ENCODE measurements at regions not wholly inside any gene's neighbourhood (a gene's known extent, or its start where the extent isn't known, plus 50 kb on each side); places are given as distances from the start of the nearest gene placed in this dataset.
"Not testable (repeated sequence)": the region's sequence is repeated elsewhere in the genome, so short reads cannot be mapped to it uniquely, and the experiment has no call there.

DNA sequence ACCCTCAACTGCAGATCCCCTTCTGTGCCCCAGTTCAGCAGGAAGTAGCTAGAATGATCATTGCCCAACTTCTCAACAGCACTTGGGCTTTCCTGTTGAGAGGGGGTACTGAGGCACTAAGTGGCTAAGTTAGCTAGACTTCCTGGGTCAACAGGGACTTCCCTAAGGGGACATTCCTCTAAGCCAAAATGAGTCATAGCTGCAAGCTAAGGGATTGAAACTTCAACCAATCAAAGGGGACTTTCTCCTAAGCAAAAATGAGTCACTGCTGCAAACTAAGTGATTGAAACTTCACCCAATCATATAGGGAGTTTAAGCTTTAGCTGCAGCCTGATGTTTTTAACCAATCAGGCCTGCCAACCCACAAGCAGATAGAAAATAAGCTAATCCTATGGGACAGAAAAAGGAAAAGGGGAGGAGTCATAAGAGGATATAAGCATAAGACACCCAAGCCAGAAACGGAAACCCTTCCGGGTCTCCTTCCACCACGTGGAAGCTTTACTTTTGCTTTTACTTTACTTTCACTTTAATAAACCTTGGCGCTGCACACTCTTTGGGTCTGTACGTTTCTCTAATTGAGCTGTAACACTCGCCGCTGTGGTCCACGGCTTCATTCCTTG, 659.0 kb upstream of the HS3ST5 start:
- CTCF ChIA-PET = no interaction called here
- POLR2A ChIA-PET = no interaction called here

DNA sequence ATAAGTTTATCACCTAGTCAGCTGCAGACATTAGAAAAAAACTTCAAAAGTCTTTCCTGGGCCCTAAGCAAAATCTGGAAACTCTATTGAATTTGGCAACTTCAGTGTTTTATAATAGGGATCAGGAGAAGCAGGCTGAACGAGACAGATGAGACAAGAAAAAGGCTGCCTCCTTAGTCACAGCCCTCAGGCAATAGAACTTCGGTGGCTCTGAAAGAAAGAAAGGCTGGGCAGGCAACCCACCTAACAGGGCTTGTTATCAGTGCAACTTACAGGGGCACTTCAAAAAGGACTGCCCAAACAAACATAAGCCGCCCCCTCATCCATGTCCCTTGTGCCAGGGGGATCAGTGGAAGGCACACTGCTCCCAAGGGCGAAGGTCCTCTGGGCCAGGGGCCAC, 657.9 kb upstream of the HS3ST5 start:
- ChIA-PET CTCF (no interaction called here), POLR2A (no interaction called here)

DNA sequence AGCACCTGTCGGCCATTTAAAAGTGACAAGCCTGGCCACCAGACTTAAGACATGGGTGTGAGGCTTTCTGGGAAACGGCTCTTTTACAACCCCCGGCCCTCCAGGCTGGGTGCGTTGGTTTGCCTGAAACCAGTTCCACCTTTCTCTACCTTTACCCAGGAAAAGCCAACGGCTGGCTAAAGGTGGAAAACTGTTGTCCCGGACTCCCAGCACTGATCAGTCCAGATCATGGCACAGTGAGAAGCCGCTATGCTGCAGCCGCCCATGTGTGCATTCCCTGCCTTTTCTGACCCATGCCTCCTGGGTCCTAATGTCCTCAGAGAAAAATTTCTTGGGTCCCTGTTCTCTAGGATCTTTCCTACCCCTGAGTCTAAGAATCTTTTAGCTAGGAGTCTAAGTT, 655.7 kb upstream of the HS3ST5 start:
- ChIA-PET CTCF (no interaction called here), POLR2A (no interaction called here)

DNA sequence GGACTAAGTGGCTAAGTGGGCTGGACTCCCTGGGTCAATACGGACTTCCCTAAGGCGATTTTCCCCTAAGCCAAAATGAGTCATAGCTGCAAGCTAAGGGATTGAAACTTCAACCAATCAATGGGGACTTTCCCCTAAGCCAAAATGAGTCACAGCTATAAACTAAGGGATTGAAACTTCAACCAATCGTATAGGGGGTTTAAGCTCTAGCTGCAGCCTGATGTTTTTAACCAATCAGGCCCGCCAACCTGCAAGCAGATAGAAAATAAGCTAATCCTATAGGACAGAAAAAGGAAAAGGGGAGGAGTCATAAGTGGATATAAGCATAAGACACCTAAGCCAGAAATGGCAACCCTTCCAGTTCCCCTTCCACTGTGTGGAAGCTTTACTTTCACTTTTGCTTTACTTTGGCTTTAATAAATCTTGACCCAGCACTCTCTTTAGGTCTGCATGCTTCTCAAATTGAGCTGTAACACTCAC, 655.0 kb upstream of the HS3ST5 start:
- ChIA-PET CTCF (no interaction called here), POLR2A (no interaction called here)

DNA sequence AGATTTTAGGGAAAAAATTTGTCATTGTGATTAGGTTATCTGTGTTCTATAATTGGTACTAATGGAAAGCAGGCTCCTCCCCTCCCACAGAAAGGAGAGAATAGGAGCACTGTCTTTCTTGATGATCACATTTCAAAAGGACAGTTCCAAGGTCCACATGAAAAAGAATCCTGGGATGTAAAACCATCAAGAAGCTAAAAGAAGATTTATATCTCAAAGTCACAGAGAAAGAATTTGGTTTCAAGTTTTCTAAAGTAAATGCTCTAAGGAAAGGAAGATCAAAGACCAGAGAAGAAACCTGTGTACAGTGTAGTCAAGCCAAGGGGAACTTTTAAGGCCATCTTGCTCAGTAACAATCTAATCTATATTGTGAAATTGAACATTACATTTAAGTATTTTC, 652.7 kb upstream of the HS3ST5 start:
- CTCF ChIA-PET = no interaction called here

DNA sequence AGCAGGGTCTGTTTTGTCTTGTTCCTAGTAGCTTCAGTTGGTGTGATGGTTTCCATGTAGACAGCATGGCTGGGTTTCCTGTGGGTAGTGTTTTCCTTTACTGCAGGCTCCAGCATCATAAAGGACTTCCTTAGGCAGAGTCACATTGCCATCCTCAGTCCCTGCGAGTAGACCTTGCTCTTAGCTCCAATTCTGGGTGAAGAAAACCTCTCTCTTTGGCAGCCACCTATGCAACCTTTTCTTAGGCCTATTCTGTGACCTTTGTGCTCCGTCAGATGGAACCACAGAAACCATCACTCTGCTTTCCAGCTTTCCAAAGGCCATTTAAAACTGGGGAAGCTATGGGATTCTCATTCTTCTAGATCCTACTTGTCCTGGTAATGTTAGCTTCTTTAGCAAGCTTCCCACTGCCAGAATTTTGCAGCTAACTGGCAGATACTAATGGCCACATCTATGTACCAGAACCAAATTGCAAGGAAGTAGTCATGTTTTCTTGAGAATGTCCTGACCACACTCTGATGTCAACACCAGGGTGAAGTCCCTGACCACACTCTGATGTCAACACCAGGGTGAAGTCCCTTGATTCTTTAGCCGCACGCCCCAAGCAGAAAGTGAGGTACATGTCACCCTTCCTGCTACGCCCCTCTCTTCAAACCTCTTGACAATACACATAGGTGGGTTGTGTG, 646.6 kb upstream of the HS3ST5 start:
- CTCF ChIA-PET = no interaction called here

More for the DNA sequence above, 652.7 kb upstream of the HS3ST5 start:
- POLR2A ChIA-PET = no interaction called here

DNA sequence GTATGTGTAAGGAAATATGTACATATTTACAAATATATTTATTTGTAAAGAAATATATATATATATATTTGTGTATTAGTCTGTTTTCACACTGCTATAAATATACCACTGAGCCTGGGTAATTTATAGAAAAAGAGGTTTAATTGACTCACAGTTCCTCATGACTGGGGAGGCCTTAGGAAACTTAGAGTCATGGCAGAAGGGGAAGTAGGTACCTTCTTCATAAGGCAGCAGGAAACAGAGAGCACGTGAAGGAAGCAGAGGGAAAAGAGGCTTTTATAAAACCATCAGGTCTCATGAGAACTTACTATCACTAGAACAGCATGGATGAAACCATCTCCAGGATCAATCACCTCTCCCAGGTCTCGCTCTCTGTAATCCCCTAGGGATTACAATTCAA, 644.5 kb upstream of the HS3ST5 start:
- POLR2A ChIA-PET = no interaction called here
- CTCF ChIA-PET = no interaction called here

More for the DNA sequence above, 646.6 kb upstream of the HS3ST5 start:
- POLR2A ChIA-PET = no interaction called here

DNA sequence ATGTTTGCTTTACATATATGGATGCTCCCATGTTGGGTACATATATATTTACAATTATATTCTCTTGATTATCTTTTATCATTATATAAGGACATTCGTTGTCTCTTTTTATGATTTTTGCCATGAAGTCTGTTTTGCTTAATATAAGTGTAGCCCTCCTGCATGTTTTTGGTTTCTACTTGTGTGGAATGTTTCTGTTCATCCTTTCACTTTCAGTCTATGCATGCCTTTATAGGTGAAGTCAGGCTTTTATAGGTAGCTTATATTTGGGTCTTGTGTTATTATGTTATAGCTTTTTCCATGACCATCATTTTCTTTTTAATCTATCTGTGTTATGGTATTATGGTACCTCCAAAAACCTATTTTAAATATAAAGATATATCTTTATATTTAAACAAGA, 612.5 kb upstream of the HS3ST5 start:
- ChIA-PET POLR2A (no interaction called here), CTCF (no interaction called here)

DNA sequence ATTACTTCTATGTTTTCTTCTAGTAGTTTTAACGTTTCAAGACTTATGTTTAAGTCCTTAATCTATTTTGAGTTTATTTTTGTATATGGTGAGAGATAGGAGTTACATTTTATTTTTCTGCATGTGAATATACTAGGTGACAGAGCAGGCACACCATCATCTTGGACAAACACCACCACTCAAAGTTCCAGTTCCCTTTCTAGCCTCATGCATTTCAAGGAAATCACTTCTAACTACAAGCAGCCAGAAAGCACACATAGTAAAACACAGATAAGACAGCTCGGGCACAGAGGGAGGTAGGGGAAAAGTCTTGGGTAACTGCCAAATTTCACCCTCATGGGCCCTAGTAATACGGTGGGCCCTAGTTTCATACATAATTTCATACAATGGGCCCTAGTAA, 609.4 kb upstream of the HS3ST5 start:
- POLR2A ChIA-PET = no interaction called here
- CTCF ChIA-PET = no interaction called here

DNA sequence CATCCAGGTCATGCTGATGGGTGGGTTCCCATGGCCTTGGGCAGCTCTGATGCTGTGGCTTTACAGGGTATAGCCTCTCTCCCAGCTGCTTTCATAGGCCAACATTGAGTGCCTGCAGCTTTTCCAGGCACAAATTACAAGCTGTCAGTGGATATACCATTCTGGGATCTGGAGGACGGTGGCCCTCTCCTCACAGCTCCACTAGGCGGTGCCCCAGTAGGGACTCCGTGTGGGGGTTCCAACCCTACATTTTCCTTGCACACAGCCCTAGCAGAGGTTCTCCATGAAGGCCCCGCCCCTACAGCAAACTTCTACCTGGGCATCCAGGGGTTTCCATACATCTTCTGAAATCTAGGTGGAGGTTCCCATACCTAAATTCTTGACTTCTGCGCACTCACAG, 602.6 kb upstream of the HS3ST5 start:
- CTCF ChIA-PET = no interaction called here
- POLR2A ChIA-PET = no interaction called here

DNA sequence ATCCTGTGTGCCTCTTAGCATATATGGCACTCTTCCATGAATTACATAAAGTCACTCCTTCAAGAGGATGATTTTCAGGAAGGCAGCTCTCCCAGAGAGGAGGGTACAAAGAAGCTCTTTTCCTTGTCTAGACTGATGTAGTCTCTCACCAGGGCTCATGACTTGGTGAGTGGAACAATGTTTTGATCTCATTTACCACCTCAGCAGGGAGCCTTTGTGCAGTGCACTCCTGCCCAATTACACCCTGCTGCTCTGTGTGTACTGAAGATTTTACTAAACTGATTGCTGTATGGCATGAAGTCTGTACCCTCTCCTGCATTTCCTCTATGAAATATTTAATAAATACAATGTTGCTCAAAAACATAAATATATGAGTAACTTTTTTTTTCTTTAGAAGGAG, 598.3 kb upstream of the HS3ST5 start:
- ChIA-PET CTCF (no interaction called here), POLR2A (no interaction called here)

DNA sequence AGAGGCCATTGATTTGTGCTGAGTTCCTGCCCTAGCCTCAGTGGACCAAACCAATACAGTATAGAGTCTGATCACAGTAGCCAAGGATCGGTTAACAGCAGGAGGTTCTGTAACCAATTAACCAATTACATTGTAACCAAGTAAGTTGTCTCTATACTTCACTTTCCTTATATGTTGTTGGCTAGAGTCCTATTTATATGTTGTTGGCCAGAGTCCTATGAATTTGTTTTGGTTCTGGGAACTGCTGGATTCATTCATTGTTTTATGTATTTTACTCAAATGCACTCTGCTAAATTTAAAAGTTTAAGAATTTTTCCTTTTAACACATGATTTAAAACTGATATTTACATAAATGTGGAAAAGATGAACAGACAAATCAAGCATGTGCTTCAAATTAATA, 597.4 kb upstream of the HS3ST5 start:
- ChIA-PET POLR2A (no interaction called here), CTCF (no interaction called here)

DNA sequence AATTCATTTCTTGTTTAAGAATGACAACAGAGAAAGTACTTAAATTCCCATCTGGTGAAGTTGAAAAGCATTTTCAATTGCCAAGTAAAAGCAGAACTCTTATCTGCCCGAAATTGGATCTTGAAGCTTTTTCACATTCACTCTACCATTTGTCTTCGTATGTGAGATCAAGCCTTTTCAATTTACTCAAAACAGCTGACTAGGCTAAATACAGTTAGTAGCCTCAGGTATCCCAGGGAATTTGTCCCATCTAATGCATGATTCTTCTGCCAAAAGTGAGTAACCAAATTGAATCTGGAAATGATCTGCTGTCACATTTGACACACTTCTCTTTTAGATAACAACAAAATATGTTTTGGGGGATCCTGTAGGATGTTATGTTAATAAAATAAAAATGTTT, 596.8 kb upstream of the HS3ST5 start:
- POLR2A ChIA-PET = no interaction called here
- CTCF ChIA-PET = no interaction called here

DNA sequence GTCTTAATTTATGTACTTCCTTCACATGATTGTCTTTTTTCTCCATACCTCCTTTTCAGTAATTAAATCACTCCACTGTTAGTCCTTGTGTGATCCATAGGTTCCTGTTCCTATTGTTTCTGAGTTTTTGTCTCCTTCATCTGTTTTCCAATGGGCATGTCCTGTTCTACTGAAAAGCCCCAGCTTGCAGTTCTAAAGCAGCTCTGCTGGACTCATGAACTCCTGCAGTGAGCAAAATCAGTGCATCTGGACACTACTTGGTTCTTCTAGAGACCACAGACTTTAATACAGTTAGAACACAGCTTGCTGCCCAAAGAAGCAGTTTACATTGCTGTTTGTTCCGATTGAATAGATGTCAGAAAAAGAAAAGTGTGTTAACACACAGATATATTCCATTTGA, 593.3 kb upstream of the HS3ST5 start:
- ChIA-PET POLR2A (no interaction called here), CTCF (no interaction called here)

DNA sequence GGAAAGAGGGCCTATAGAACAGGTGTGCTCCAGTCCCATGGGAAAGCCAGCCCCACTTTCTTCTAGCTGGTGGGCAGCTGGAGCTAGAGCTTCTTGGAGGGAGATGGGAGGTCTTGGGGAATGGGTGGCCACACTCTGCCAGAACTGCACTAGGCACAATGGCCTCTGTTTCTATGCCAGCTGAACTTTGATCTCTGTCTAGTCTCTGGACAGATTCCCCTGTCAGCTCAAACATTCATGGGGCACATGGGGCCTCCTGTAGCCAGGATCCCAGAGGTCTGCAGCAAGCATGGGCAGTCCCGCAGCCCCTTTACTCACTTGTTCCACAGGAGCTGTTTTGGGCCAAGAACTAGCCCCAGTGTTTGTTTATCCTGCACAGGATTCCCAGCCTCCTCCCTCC, 591.3 kb upstream of the HS3ST5 start:
- POLR2A ChIA-PET = no interaction called here
- CTCF ChIA-PET = no interaction called here

DNA sequence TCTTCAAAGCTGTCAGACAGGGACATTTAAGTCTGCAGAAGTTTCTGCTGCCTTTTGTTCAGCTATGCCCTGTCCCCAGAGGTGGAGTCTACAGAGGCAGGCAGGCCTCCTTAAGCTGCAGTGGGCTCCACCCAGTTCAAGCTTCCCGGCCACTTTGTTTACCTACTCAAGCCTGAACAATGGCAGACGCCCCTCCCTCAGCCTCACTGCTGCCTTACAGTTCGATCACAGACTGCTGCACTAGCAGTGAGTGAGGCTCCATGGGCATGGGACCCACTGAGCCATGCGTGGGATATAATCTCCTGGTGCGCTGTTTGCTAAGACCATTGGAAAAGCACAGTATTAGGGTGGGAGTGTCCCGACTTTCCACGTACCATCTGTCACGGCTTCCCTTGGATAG, 585.9 kb upstream of the HS3ST5 start:
- CTCF ChIA-PET, POLR2A ChIA-PET: not testable (repeated sequence)

DNA sequence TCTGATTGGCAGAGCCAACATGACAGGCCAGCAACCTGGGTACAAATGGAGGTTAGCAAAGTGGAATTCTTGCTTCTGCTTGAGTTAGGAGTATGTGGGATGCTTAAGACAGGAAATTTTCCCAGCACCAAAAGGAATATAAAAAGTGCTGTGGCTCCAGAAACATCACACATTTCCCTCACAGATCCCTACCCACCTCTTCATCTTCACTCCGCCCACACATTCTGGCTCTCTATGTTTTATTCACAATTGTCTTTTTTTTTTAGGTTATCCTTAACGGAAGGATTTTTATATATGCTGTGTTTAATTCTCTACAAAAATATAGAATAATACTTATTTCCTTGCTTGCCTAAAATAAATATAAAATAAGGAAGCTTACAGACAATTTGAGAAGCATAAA, 563.3 kb upstream of the HS3ST5 start:
- ChIA-PET POLR2A (no interaction called here), CTCF (no interaction called here)

DNA sequence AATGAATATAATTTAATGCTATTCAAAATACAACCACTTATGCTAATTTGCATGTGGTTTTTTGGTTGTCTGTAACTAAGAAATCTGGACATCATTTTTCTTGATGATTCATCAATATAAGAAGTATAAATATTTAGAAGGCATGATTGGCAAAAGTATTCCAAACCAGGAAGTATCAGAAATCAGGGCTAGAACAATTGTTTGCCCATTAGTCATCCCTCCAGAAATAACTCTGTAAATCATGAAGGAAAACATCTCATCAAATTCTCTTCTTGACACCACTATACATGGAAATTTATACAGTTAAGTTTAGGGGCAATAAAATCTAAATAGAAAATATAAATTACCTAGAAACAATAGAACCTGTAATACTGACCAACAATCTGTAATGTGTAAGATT, 554.7 kb upstream of the HS3ST5 start:
- POLR2A ChIA-PET = no interaction called here
- CTCF ChIA-PET = no interaction called here

DNA sequence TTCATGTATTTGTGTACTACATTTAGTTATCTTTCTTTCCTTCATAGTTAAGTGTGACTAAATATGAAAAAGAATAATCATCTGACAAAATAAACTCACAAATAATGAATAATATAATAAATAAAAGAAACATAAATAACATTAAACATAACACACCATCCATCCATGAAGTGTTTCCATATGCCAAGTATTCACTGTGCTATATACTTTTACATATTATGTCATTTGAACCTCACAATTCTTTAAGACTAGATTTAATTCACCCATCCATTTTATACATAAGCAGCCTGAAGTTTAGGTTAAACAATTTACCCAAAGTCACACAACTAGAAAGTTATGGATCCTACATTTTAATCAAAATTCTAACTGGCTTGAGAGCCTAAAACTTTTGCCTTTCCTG, 549.4 kb upstream of the HS3ST5 start:
- CTCF ChIA-PET = no interaction called here

DNA sequence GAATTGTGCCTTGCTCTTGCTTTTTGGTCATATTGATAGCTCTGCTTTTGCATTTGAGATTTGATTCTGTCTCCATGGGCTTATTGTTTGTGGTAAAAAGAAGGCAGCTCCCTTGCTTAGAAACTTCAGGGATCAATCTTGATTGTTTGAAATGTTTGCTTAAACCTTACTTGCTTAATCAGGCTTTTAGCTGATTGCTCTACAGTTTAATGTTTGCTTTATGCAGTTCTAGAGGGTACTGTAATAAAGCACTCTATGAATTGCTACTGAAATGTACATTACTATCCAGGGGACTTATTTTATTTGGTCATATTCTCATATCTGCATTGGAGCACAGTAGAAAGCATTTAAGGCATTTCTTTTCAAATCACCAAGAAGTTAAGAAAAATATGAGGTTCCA, 545.4 kb upstream of the HS3ST5 start:
- POLR2A ChIA-PET = no interaction called here
- CTCF ChIA-PET = no interaction called here

More for the DNA sequence above, 549.4 kb upstream of the HS3ST5 start:
- POLR2A ChIA-PET = no interaction called here

DNA sequence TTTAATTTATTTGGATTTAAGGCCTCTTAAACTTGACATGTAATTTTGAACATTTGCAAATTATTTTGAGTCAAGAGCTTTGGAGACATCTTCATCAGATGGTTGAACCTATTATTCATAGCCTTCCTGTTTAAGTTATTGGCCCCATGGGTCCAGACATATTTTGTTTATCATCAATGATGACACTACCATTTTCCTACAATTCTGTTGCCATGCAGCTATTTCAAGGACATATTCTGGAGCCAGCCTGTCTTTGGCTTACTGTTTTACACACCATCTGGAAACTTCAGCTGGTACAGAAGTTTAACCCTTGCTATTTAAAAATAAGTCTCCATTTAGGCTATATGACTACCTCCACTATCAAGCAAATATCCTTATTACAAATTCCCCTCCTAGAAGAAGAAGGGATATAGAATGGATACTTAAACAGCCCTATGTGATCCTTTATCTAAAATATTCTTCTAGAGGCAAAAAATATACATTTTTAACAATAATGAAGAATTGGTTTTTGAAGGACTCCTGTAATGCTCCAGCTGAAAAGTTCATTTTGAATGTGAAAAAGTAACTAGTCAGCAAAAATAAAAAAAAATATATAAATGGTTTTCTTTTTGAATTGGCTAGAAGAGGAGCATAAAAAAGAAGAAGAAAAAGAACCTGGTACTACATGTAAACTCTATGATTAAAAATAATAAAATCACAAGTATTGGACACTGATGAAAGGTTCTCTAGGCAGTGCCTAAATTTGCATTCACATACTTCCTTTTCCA, 544.0 kb upstream of the HS3ST5 start:
- ChIA-PET CTCF (no interaction called here), POLR2A (no interaction called here)

DNA sequence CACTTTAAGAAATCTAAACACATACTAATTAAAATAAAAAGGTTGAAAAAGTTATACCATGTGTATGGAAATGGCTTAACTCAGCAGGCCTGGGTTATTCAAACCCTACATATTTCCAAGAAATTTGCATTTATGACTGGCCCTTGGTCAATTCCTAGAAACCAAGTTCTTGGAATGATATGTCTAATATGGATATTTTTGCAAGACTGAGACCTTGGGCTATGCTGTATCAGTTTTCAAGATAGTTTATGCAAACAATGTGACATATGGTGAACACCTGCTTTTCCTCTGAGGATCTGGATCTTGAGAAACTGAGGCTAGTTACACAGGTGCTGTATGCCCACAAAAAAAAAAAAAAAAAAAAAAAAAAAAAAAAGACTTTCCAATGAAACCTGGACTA, 536.9 kb upstream of the HS3ST5 start:
- POLR2A ChIA-PET = no interaction called here

More for the DNA sequence above, 536.9 kb upstream of the HS3ST5 start:
- CTCF ChIA-PET = no interaction called here
